GM12873 (cell line): ENCODE measurements at regions not wholly inside any gene's neighbourhood (a gene's known extent, or its start where the extent isn't known, plus 50 kb on each side); places are given as distances from the start of the nearest gene placed in this dataset.

Experiments used
- TF ChIP-seq, protein P1 (sequence below): IDR thresholded peaks from 2 replicates; pipeline ENCODE4 v1.5.1; 2012; ENCODE audit warnings: low read depth, mild to moderate bottlenecking, moderate library complexity, low read length, control low read depth; ENCODE audit not compliant: insufficient read depth; ENCODE audit errors: missing control alignments

DNA sequence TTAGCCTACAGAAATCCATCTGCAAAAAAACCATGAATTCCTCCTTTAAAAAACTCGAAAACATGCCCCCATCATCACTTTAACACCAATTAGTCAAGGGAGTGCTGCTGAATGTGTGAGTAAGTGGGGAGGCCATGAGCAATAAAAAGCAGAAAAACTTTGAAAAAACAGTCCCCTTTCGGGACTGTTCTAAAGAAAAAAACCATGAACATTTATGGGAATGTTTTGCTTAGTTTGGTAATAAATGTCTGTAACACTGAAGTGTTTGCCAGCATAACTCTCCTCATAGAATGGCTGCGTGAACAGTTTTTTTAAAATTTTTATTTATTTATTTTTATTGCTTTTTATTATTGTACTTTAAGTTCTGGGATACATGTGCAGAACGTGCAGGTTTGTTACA, 99.4 kb upstream of the TARS1 start:
- TF ChIP-seq, protein P1, sequence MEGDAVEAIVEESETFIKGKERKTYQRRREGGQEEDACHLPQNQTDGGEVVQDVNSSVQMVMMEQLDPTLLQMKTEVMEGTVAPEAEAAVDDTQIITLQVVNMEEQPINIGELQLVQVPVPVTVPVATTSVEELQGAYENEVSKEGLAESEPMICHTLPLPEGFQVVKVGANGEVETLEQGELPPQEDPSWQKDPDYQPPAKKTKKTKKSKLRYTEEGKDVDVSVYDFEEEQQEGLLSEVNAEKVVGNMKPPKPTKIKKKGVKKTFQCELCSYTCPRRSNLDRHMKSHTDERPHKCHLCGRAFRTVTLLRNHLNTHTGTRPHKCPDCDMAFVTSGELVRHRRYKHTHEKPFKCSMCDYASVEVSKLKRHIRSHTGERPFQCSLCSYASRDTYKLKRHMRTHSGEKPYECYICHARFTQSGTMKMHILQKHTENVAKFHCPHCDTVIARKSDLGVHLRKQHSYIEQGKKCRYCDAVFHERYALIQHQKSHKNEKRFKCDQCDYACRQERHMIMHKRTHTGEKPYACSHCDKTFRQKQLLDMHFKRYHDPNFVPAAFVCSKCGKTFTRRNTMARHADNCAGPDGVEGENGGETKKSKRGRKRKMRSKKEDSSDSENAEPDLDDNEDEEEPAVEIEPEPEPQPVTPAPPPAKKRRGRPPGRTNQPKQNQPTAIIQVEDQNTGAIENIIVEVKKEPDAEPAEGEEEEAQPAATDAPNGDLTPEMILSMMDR = no peak

DNA sequence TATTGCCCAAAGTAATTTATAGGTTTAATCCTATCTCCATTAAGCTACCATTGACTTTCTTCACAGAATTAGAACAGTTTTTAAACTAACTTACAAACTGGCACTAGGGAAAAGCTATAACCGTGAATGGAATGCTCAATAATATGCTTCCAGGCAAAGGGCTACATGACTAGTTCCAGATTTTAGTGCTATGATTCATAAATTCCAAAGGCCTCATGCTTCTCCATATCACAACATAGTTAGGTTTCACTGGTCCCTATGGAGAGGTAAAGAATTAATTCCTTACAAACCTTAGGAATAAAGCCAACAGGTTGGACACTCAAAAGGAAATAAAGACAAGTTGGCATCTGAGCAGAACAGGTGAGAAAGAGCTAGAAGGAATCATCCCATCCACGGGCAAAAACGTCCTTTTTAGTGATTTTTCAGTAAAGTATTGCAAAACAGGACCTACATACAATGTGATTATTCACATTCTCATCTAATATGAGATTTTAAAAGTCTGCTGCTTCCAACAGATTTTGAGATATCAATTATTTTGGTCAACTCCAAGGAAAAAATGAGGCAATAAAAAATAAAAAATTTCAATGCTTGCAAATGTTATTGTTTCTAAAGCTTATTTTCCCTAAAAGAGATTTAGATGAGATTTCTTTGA, 97.0 kb upstream of the TARS1 start:
- TF ChIP-seq, protein P1 = no peak

DNA sequence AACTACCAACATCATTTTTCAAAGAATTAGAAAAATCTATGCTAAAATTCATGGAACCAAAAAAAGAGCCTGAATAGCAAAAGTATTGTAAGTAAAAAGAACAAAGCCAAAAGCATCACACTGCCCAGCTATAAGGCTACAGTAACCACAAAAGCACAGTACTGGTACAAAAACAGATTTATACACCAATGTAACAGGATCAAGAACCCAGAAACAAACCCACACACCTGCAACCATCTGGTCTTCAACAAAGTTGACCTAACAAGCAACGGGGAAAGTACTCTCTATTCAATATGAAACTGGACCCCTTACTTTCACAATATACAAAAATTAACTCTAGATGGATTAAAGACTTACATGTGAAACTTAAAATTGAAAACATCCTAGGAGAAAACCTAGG, 94.2 kb upstream of the TARS1 start:
- TF ChIP-seq, protein P1 = no peak

DNA sequence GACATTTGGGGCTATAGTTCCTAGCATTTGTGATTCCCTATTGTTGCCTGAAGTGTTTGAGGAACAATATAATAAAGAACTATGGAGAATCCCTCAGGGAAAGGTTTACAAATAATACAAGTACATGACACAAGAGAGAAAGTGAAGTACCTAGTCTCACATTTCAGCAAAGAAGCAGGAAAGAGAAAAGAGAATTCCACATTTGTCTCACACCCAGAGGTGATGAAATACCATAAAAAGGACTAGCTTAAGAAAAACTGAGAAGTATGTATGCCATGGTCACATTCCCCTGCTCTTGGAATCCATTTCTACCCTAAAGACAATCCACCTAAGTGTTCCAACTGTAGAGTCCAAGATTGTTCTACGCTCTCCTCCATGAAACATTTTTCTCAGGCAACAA, 79.0 kb upstream of the TARS1 start:
- TF ChIP-seq, protein P1 = no peak

DNA sequence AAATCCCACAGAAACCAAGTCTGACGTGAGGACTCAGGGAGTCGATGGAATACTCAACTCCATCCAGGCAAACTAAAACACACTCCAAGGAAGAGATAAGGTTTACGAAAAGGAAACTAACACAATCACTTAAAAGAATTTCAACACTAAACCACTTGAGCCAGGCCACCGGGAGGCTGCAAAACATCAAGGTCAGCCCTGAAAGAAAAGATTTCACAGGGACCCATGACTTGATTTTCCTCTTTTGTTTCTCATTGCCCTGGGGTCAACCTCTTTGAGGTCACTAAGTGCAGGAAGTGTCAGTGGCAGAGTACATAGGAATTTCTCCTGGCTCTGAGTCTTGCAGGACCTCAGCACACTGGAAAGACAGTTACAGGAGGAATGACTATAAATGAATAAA, 77.8 kb upstream of the TARS1 start:
- TF ChIP-seq, protein P1 = no peak

DNA sequence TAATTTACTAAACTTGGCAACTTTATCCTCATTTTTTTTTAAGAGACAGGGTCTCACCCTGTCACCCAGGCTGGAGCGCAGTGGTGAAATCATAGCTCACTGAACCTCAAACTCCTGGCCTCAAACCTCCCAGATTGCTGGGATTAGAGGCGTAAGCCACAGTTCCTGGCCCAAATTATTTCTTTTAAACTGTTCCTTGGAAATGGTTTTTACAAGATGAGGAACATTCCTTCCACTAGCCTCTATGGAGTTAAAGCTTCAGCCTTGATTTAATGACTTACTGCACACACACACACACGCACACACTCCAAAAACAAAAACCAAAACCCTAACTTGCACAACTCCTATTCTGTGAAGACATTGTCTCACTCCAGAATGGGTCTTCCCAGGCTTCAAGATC, 77.2 kb upstream of the TARS1 start:
- TF ChIP-seq, protein P1 = no peak

DNA sequence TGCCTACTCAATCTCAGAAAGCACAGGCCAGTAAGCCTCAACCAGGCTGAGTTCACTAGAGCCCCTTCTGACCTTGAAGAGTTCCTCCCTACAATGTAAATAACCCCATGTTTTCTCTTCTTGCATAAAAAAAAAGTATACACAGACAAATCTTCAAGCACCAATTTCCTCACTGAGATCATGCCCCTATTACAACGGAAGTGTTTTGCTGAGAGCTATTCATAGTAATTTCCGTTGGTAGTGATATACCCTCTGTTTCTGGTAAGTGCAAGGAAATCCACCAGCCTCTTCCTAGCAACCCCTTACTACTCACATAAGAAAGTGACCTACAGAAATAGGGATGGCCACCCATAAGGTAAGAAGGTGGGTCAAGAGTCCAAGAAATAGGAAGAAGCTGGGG, 76.4 kb upstream of the TARS1 start:
- TF ChIP-seq, protein P1 = no peak
